HAP-1 (cell line): ENCODE measurements at regions not wholly inside any gene's neighbourhood (a gene's known extent, or its start where the extent isn't known, plus 50 kb on each side); places are given as distances from the start of the nearest gene placed in this dataset.
A peak's percentile ranks its signal among the peaks of the same experiment; 100 is the strongest.
"Not testable (repeated sequence)": the region's sequence is repeated elsewhere in the genome, so short reads cannot be mapped to it uniquely, and the experiment has no call there.

Experiments used
- DNase-seq, 2 experiments: peaks; one replicate each; pipeline ENCODE4 v3.0.0-alpha.2; 2016 to 2020; ENCODE audit warnings: low spot score in 2 of 2
- H3K27me3 ChIP-seq: fragments of 250-450 bp; sonication (Bioruptor Pico); 2 replicates; pipeline ENCODE4 v1.5.1; 2020; ENCODE audit warnings: low read depth, mild to moderate bottlenecking, moderate library complexity
- H3K36me3 ChIP-seq: fragments of 250-450 bp; sonication (Bioruptor Pico); replicated peaks from 2 replicates; pipeline ENCODE4 v1.5.1; 2020; ENCODE audit warnings: mild to moderate bottlenecking
- H3K4me1 ChIP-seq: fragments of 250-450 bp; sonication (Bioruptor Pico); 2 replicates; pipeline ENCODE4 v1.5.1; 2020; ENCODE audit warnings: mild to moderate bottlenecking
- H3K4me3 ChIP-seq: fragments of 250-450 bp; sonication (Bioruptor Pico); 2 replicates; pipeline ENCODE4 v1.5.1; 2020; ENCODE audit warnings: mild to moderate bottlenecking, moderate library complexity
- H3K9me3 ChIP-seq: fragments of 250-450 bp; sonication (Bioruptor Pico); 2 replicates; pipeline ENCODE4 v1.5.1; 2020; ENCODE audit warnings: mild to moderate bottlenecking, moderate library complexity
- in situ Hi-C: fragments of 300-500 bp; cut with MboI; formaldehyde crosslinking; loops from 3 replicates; pipeline ENCODE4 v1.14.3; 2020; ENCODE audit warnings: low sequenced_read_pairs, inconsistent platforms, mixed read lengths

- in situ Hi-C loops, DNase-seq, H3K27me3 ChIP-seq, H3K4me3 ChIP-seq, H3K36me3 ChIP-seq, H3K4me1 ChIP-seq: not testable (repeated sequence)
- peaks cover 14% of the 10 kb centered on the region; the same call in 1 of the 2 replicates for H3K9me3 ChIP-seq
Observed at GRCh38 chr9:38170155-38170554, 101.1 kb upstream of the SHB start.

- Histone ChIP-seq H3K4me3 (no peak overlapping the region), H3K36me3 (no peaks in the 10 kb centered on the region), H3K27me3 (no peaks in the 10 kb centered on the region), H3K4me1 (peaks cover 5% of the 10 kb centered on the region), H3K9me3 (peaks cover 13% of the 10 kb centered on the region; the same call in 1 of the 2 replicates)
- in situ Hi-C loops: loop anchor here (10.0 kb wide), 1 partner anchor 252 kb away; no protein-coding TSS in a partner anchor
- DNase-seq: no peak
Observed at GRCh38 chr9:38166501-38166900, 97.5 kb upstream of the SHB start.

- Histone ChIP-seq H3K4me1 (peaks cover 5% of the 10 kb centered on the region), H3K4me3 (no peak overlapping the region), H3K36me3 (no peaks in the 10 kb centered on the region), H3K27me3 (no peaks in the 10 kb centered on the region), H3K9me3 (0 out of 2 replicates have a peak, but pooled peaks cover 3% of the 10 kb centered on the region)
- in situ Hi-C loops: loop anchor here (10.0 kb wide), 1 partner anchor 250 kb away; no protein-coding TSS in a partner anchor
- DNase-seq: no peak
Observed at GRCh38 chr9:38164659-38165221, 95.7 kb upstream of the SHB start.

DNA sequence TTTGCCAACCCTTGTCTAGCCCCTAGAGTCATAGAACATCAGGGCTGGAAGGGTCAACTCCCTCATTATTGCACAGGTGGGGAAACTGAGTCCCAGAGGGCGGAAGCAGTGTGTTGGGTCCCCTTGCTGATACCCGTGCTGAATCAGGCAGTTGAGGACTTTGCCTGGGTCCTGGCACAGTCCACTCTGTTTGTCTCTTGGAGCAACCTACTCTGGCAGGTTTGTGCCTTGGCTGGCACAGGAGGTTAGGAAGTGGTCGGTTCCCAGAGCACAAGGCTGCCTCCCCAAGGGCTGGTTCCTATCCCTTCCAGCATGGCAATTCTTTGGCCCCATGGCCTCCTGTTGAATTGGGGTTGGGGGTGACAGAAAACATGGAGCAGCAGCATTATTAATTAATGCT is 94.5 kb upstream of the SHB start:
- peaks cover 5% of the 10 kb centered on the region for H3K4me1 ChIP-seq
- DNase-seq: no peak
- in situ Hi-C loops: loop anchor here (10.0 kb wide), 1 partner anchor 249 kb away; no protein-coding TSS in a partner anchor
- no peaks in the 10 kb centered on the region for H3K27me3 ChIP-seq
- no peaks in the 10 kb centered on the region for H3K9me3 ChIP-seq
- H3K4me3 ChIP-seq: no peak overlapping the region
- H3K36me3 ChIP-seq: no peaks in the 10 kb centered on the region

- Histone ChIP-seq H3K4me1 (peaks cover 5% of the 10 kb centered on the region), H3K36me3 (no peaks in the 10 kb centered on the region), H3K27me3 (no peaks in the 10 kb centered on the region), H3K4me3 (no peak overlapping the region), H3K9me3 (no peaks in the 10 kb centered on the region)
- DNase-seq: peak; percentile 29 to 84
- in situ Hi-C loops: loop anchor here (10.0 kb wide), 1 partner anchor 248 kb away; no protein-coding TSS in a partner anchor
Observed at GRCh38 chr9:38162332-38163211, 93.5 kb upstream of the SHB start.

GRCh38 chr9:38160613-38161215 is 91.7 kb upstream of the SHB start:
- in situ Hi-C loops: loop anchor here (10.0 kb wide), 1 partner anchor 246 kb away; no protein-coding TSS in a partner anchor

DNA sequence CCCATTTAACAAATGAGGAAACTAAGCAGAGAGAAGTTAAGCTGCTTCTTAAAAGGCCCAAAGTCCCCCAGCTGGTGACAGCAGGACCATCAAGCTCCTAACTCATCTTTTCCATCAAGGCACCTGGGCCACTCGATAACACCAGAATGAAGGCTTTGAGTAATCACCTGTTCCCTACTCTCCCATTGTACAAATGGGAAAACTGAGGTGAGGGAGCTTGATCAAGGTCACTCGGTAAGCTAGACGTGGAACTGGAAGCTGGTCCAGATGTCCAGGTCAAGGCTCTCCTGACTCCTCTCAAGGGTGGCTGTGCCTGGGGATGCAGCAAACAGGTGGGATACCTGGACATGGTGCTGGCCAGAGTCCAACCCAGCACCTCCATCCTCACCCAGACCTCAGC is 90.6 kb upstream of the SHB start:
- H3K9me3 ChIP-seq: no peaks in the 10 kb centered on the region
- no peaks in the 10 kb centered on the region for H3K27me3 ChIP-seq
- in situ Hi-C loops: no loop called here
- H3K36me3 ChIP-seq: no peaks in the 10 kb centered on the region
- H3K4me1 ChIP-seq: peaks cover 10% of the 10 kb centered on the region
- no peak for DNase-seq
- no peak overlapping the region for H3K4me3 ChIP-seq

More at GRCh38 chr9:38160613-38161215, 91.7 kb upstream of the SHB start:
- H3K4me3 ChIP-seq: no peak overlapping the region
- peaks cover 5% of the 10 kb centered on the region for H3K4me1 ChIP-seq
- no peaks in the 10 kb centered on the region for H3K27me3 ChIP-seq
- no peaks in the 10 kb centered on the region for H3K36me3 ChIP-seq
- H3K9me3 ChIP-seq: no peaks in the 10 kb centered on the region
- DNase-seq: peak; percentile 56 to 91

GRCh38 chr9:38158628-38159027 is 89.6 kb upstream of the SHB start:
- Histone ChIP-seq H3K27me3 (no peaks in the 10 kb centered on the region), H3K4me1 (peaks cover 10% of the 10 kb centered on the region), H3K9me3 (no peaks in the 10 kb centered on the region), H3K36me3 (no peaks in the 10 kb centered on the region), H3K4me3 (no peak overlapping the region)
- DNase-seq: no peak
- in situ Hi-C loops: no loop called here

GRCh38 chr9:38157711-38158110 is 88.7 kb upstream of the SHB start:
- H3K4me1 ChIP-seq: peaks cover 5% of the 10 kb centered on the region; the same call in 1 of the 2 replicates
- no peaks in the 10 kb centered on the region for H3K9me3 ChIP-seq
- H3K36me3 ChIP-seq: no peaks in the 10 kb centered on the region
- no peak overlapping the region for H3K4me3 ChIP-seq
- in situ Hi-C loops: no loop called here
- H3K27me3 ChIP-seq: no peaks in the 10 kb centered on the region
- DNase-seq: no peak

GRCh38 chr9:38154501-38155421 is 85.7 kb upstream of the SHB start:
- no peaks in the 10 kb centered on the region for H3K27me3 ChIP-seq
- no peak for DNase-seq
- no peak overlapping the region for H3K4me3 ChIP-seq
- in situ Hi-C loops: no loop called here
- H3K4me1 ChIP-seq: peaks cover 5% of the 10 kb centered on the region; the same call in 1 of the 2 replicates
- no peaks in the 10 kb centered on the region for H3K36me3 ChIP-seq
- H3K9me3 ChIP-seq: no peaks in the 10 kb centered on the region

- H3K36me3 ChIP-seq: no peaks in the 10 kb centered on the region
- H3K4me1 ChIP-seq: peaks cover 5% of the 10 kb centered on the region; the same call in 1 of the 2 replicates
- in situ Hi-C loops: no loop called here
- H3K4me3 ChIP-seq: no peak overlapping the region
- no peak for DNase-seq
- H3K27me3 ChIP-seq: peaks cover 7% of the 10 kb centered on the region; the same call in 1 of the 2 replicates
- no peaks in the 10 kb centered on the region for H3K9me3 ChIP-seq
Observed at GRCh38 chr9:38153910-38154291, 84.9 kb upstream of the SHB start.

- no peak for DNase-seq
- Histone ChIP-seq H3K36me3 (no peaks in the 10 kb centered on the region), H3K27me3 (peaks cover 10% of the 10 kb centered on the region; the same call in 1 of the 2 replicates), H3K4me3 (no peak overlapping the region), H3K9me3 (no peaks in the 10 kb centered on the region), H3K4me1 (peaks cover 5% of the 10 kb centered on the region; the same call in 1 of the 2 replicates)
- in situ Hi-C loops: no loop called here
Observed at GRCh38 chr9:38153152-38153909, 84.3 kb upstream of the SHB start.
